Subcutaneous abdominal adipose tissue (tissue), 5 donors: ENCODE measurements at regions not wholly inside any gene's neighbourhood (a gene's known extent, or its start where the extent isn't known, plus 50 kb on each side); places are given as distances from the start of the nearest gene placed in this dataset.

Experiments used
- H3K27ac ChIP-seq: one replicate; pipeline ENCODE4 v1.7.0; 2013; ENCODE audit warnings: low read depth, mild to moderate bottlenecking, inconsistent platforms, low read length, moderate library complexity
- H3K27me3 ChIP-seq, 5 donors: one replicate each; pipeline ENCODE4 v1.7.0; 2013; ENCODE audit warnings: low read length in 5 of 5, inconsistent platforms in 1 of 5; ENCODE audit not compliant: control insufficient read depth in 5 of 5, insufficient read depth in 4 of 5
- H3K36me3 ChIP-seq, 5 donors: one replicate each; pipeline ENCODE4 v1.7.0; 2013; ENCODE audit warnings: low read length in 5 of 5; ENCODE audit not compliant: control insufficient read depth in 5 of 5, insufficient read depth in 5 of 5
- H3K4me1 ChIP-seq, 5 donors: one replicate each; pipeline ENCODE4 v1.7.0; 2013; ENCODE audit warnings: low read length in 5 of 5, mild to moderate bottlenecking in 3 of 5, moderate library complexity in 1 of 5; ENCODE audit not compliant: control insufficient read depth in 5 of 5, insufficient read depth in 5 of 5
- H3K4me3 ChIP-seq, 5 donors: one replicate each; pipeline ENCODE4 v1.7.0; 2013; ENCODE audit warnings: low read length in 5 of 5, low read depth in 1 of 5
- H3K9ac ChIP-seq, 5 donors: one replicate each; pipeline ENCODE4 v1.7.0; 2013; ENCODE audit warnings: low read length in 5 of 5, mild to moderate bottlenecking in 4 of 5, moderate library complexity in 3 of 5
- H3K9me3 ChIP-seq, 5 donors: one replicate each; pipeline ENCODE4 v1.7.0; 2013; ENCODE audit warnings: low read length in 5 of 5; ENCODE audit not compliant: control insufficient read depth in 5 of 5
- donor health status: healthy.
- donor health status: healthy.
- donor health status: healthy.
- donor health status: healthy.
- donor health status: healthy.

DNA sequence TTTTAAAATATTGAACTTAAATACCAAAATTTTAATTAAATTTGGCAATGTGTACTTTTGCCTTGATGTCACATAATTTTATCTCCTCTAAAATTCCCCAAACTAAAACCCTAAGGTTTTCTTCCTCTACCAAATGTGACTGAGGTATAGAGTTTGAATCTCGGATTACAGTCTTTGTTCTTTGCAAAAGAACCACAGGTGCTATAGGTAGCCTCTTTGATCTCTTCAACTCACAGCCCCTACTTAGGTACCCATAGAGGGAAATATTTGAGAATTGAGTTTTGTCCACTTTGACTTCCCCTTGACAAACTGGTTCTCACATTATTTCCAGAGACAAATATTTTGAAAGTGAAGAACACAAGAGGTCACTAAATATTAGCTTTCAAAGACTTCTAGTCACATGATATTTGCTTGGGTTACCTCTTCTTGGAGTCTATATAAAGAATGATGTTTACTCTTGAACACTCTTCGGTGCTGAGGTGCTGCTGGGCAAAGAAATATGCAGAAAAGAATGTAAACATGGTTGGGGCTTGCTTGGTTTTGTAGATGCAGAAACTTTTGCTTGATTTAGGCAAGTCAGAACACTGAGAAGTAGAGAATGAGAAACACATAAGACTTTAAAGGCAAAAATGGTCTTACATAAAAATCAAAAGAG, 120.8 kb upstream of the MCTP2 start:
- H3K4me1 ChIP-seq, result no peaks in the 10 kb centered on the region
- H3K27ac ChIP-seq, result no peak overlapping the region
- H3K27me3 ChIP-seq, result no peaks in the 10 kb centered on the region
- H3K4me3 ChIP-seq, result no peak overlapping the region
- no peaks in the 10 kb centered on the region for H3K9me3 ChIP-seq
- no peaks in the 10 kb centered on the region for H3K36me3 ChIP-seq
- H3K9ac ChIP-seq, result no peak overlapping the region

DNA sequence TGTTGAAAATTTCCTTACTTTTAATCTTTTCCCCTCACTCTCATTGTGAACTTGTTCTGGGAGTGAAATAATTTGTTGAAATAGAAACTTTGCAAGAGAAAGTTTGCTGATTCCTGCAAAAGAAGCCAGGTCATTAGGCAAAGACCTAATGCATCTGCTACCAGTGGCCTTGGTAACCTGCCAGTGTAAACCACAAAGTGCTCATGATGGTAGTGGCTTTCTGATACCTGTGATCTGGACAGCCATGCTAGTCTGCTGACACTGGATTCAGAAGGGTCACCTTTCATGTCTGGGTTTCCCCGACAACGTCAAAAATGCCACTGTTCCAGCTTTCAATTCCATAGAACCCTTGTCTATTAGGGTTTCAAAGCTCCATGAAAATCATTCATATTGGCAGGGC, 123.7 kb upstream of the MCTP2 start:
- H3K9me3 ChIP-seq, result no peaks in the 10 kb centered on the region

GRCh38 chr15:94105760-94106159, 125.6 kb upstream of the MCTP2 start:
- H3K4me3 ChIP-seq, result no peak overlapping the region
- H3K9ac ChIP-seq, result no peak overlapping the region
- H3K27ac ChIP-seq, result no peak overlapping the region
- no peaks in the 10 kb centered on the region for H3K9me3 ChIP-seq
- H3K36me3 ChIP-seq, result no peaks in the 10 kb centered on the region
- H3K27me3 ChIP-seq, result peaks cover 0 to 2% (median 0%) of the 10 kb centered on the region in 5 donors
- H3K4me1 ChIP-seq, result no peaks in the 10 kb centered on the region

More for the DNA sequence above, 123.7 kb upstream of the MCTP2 start:
- Histone ChIP-seq H3K4me3 (no peak overlapping the region), H3K36me3 (no peaks in the 10 kb centered on the region), H3K27me3 (no peaks in the 10 kb centered on the region), H3K27ac (no peak overlapping the region), H3K9ac (no peak overlapping the region), H3K4me1 (no peaks in the 10 kb centered on the region)

GRCh38 chr15:94100863-94101262, 130.5 kb upstream of the MCTP2 start:
- H3K27ac ChIP-seq, result no peak overlapping the region
- no peak overlapping the region for H3K4me3 ChIP-seq
- no peaks in the 10 kb centered on the region for H3K4me1 ChIP-seq
- no peak overlapping the region for H3K9ac ChIP-seq
- H3K36me3 ChIP-seq, result no peaks in the 10 kb centered on the region
- H3K27me3 ChIP-seq, result peaks cover 0 to 5% (median 0%) of the 10 kb centered on the region in 5 donors
- H3K9me3 ChIP-seq, result no peaks in the 10 kb centered on the region

DNA sequence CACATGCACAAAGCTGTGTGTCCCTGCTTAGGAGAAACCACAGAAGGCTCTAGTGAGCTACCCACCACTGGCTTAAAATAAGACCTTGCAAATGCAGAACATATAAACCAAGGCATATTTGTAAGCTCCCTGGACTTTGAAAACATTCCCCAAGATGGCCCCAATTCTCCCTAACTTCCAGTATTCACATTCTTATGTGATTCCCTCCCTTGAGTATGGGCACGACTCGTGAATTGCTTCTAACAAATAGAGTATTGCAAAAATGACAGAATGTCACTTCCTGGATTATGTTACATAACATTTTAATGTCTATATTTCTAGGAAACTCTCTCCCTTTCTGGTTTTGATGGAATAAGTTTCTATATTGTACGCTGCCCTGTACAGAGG, 131.8 kb upstream of the MCTP2 start:
- Histone ChIP-seq H3K36me3 (no peaks in the 10 kb centered on the region), H3K27me3 (peaks cover 0 to 5% (median 0%) of the 10 kb centered on the region in 5 donors), H3K4me1 (no peaks in the 10 kb centered on the region), H3K4me3 (no peak overlapping the region), H3K27ac (no peak overlapping the region), H3K9me3 (no peaks in the 10 kb centered on the region), H3K9ac (no peak overlapping the region)

DNA sequence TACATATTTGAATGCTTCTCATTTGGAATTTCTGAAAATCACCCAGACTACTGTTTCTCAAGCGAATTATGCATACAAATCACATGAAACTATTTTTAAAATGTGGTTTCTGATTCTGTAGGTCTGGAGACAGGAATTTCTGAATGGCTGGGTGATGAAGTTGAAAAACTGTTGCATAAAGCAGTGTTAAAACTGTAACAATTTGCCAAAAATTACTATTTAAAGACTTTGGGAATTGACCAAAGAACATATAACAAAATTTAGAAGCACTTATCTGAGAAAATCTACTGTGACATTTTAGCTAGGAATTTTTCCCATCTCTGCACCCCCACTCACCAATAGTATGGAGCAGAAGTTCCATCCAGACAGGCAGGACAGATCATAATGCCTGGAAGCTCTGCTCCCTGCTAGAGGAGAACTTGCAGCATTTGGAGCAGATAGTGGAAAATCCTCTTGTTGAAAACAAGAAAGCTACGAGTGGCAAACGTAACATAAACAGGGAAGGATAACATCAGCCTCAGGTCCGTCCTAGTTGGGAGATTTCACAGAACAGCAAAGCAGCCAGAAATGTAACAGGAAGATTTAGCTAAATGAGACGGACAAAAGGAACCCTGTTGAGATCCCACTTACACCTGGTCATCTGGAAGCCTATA, 132.3 kb upstream of the MCTP2 start:
- no peaks in the 10 kb centered on the region for H3K4me1 ChIP-seq
- no peak overlapping the region for H3K27ac ChIP-seq

GRCh38 chr15:94097552-94097951, 133.8 kb upstream of the MCTP2 start:
- Histone ChIP-seq H3K9ac (no peak overlapping the region), H3K27ac (no peak overlapping the region), H3K4me1 (no peaks in the 10 kb centered on the region), H3K36me3 (no peaks in the 10 kb centered on the region), H3K27me3 (peaks cover 0 to 5% (median 0%) of the 10 kb centered on the region in 5 donors), H3K9me3 (no peaks in the 10 kb centered on the region), H3K4me3 (no peak overlapping the region)

More for the DNA sequence above, 132.3 kb upstream of the MCTP2 start:
- H3K9ac ChIP-seq, result no peak overlapping the region
- no peaks in the 10 kb centered on the region for H3K36me3 ChIP-seq
- no peaks in the 10 kb centered on the region for H3K9me3 ChIP-seq
- peaks cover 0 to 5% (median 0%) of the 10 kb centered on the region in 5 donors for H3K27me3 ChIP-seq
- no peak overlapping the region for H3K4me3 ChIP-seq

DNA sequence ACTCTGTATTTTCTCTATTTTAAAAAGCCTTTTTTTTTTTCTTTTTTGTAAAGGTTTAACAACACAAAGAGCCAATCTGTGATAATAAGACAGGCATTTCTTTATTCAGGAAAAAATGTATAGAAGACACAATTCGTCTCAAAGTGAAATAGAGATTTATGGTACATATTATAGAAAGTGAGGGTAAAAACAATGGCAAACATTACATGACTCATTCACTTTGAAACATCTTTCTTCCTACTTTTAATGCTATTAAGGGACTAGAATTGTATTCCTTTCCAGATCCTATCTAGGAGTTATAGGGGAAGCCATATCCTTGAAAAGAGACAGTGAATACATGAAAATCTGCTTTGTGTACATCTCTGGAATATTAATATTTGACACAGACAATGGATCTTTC, 137.1 kb upstream of the MCTP2 start:
- Histone ChIP-seq H3K9ac (no peak overlapping the region), H3K4me1 (no peaks in the 10 kb centered on the region), H3K4me3 (no peak overlapping the region), H3K27me3 (no peaks in the 10 kb centered on the region), H3K27ac (no peak overlapping the region), H3K36me3 (no peaks in the 10 kb centered on the region), H3K9me3 (no peaks in the 10 kb centered on the region)

GRCh38 chr15:94086341-94086740, 145.0 kb upstream of the MCTP2 start:
- no peaks in the 10 kb centered on the region for H3K36me3 ChIP-seq
- no peak overlapping the region for H3K4me3 ChIP-seq
- H3K9me3 ChIP-seq, result no peaks in the 10 kb centered on the region
- no peak overlapping the region for H3K9ac ChIP-seq
- H3K27ac ChIP-seq, result no peak overlapping the region
- H3K4me1 ChIP-seq, result no peaks in the 10 kb centered on the region
- no peaks in the 10 kb centered on the region for H3K27me3 ChIP-seq

DNA sequence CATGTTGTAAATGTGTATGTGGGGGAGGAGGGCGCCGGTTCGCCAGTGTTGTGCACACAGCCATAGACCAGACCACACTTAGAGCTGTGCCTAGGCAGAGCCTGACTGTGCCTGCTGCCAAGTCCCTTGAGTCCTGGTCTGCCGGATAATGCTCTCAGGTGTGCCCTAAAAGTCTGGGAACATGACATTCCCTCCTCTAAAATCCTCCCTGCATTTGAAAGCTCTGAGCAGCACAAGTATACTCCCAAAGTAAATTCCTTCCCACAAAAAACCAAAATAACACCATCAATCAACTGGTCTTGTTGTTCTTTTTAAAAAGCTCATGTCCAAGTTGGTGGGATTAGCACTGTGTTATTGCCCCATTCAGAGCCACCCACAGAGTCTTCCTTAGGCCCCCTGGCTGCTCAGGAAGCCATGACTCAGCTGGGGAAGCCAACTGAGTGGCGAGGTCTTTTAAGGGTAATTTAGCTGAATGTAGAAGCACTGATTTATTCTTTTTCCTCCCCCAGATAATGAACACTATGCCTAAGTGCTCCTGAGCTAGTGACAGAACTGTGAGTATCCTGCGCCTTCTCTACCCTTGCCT, 147.8 kb upstream of the MCTP2 start:
- H3K9me3 ChIP-seq, result no peaks in the 10 kb centered on the region
- peaks cover 0 to 7% (median 4%) of the 10 kb centered on the region in 5 donors for H3K4me1 ChIP-seq
- no peak overlapping the region for H3K4me3 ChIP-seq
- peaks cover 0 to 2% (median 0%) of the 10 kb centered on the region in 5 donors for H3K27me3 ChIP-seq
- no peak overlapping the region for H3K9ac ChIP-seq
- no peaks in the 10 kb centered on the region for H3K36me3 ChIP-seq
- no peak overlapping the region for H3K27ac ChIP-seq
